SU-DHL-6 (cell line): ENCODE measurements at regions not wholly inside any gene's neighbourhood (a gene's known extent, or its start where the extent isn't known, plus 50 kb on each side); places are given as distances from the start of the nearest gene placed in this dataset.

Experiments used
- H2AFZ ChIP-seq: fragments of 200-600 bp; sonication (generic); 2 replicates; pipeline ENCODE4 v1.6.1; 2014; ENCODE audit warnings: low read depth, mild to moderate bottlenecking, moderate library complexity, mixed read lengths, antibody characterized with exemption, low read length; ENCODE audit not compliant: severe bottlenecking
- H3F3A ChIP-seq: fragments of 200-600 bp; shearing (Covaris generic); 2 replicates; pipeline ENCODE4 v1.6.0; 2016; ENCODE audit warnings: antibody characterized with exemption, mild to moderate bottlenecking; ENCODE audit not compliant: insufficient read depth
- H3K27ac ChIP-seq: fragments of 200-600 bp; sonication (generic); 2 replicates; pipeline ENCODE4 v1.5.1; 2016; ENCODE audit warnings: low read depth, mild to moderate bottlenecking, low read length, moderate library complexity, mixed read lengths
- H3K27me3 ChIP-seq: fragments of 200-600 bp; sonication (generic), shearing (Covaris generic); 2 replicates; pipeline ENCODE4 v1.6.0; 2014; ENCODE audit warnings: mild to moderate bottlenecking, low read length
- H3K36me3 ChIP-seq: fragments of 200-600 bp; sonication (generic); 2 replicates; pipeline ENCODE4 v1.6.1; 2014; ENCODE audit warnings: mild to moderate bottlenecking, low read length, mixed read lengths
- H3K4me2 ChIP-seq: fragments of 300-600, 200-600 bp; shearing (Covaris generic), sonication (generic); 2 replicates; pipeline ENCODE4 v1.6.0; 2014; ENCODE audit warnings: low read length, low read depth, mild to moderate bottlenecking; ENCODE audit not compliant: poor library complexity, severe bottlenecking
- H3K4me3 ChIP-seq: fragments of 200-600 bp; sonication (generic); 2 replicates; pipeline ENCODE4 v1.5.1; 2014; ENCODE audit warnings: antibody characterized with exemption, low read length, mild to moderate bottlenecking, mixed read lengths; ENCODE audit not compliant: insufficient read depth, poor library complexity, severe bottlenecking
- H3K79me2 ChIP-seq: fragments of 200-600 bp; sonication (generic); 2 replicates; pipeline ENCODE4 v1.6.1; 2014; ENCODE audit warnings: mild to moderate bottlenecking, low read length, moderate library complexity; ENCODE audit not compliant: insufficient read depth
- H3K9ac ChIP-seq: fragments of 200-600 bp; sonication (generic); 2 replicates; pipeline ENCODE4 v1.7.0; 2014; ENCODE audit warnings: mild to moderate bottlenecking, low read length
- H3K9me2 ChIP-seq: fragments of 200-600 bp; sonication (generic); replicated peaks from 2 replicates; pipeline ENCODE4 v1.6.1; 2014; ENCODE audit warnings: low read length; ENCODE audit not compliant: insufficient read depth
- H3K9me3 ChIP-seq: fragments of 200-600 bp; sonication (generic); 2 replicates; pipeline ENCODE4 v1.6.1; 2014; ENCODE audit warnings: low read length, mixed read lengths; ENCODE audit not compliant: insufficient read depth
- H4K20me1 ChIP-seq: fragments of 200-600 bp; sonication (generic); 2 replicates; pipeline ENCODE4 v1.6.1; 2014; ENCODE audit warnings: low read depth, mild to moderate bottlenecking, antibody characterized with exemption, low read length, moderate library complexity, mixed read lengths
- CTCF ChIP-seq: fragments of 200-600 bp; sonication (generic); IDR thresholded peaks from one replicate; pipeline ENCODE4 v1.5.1; 2017; ENCODE audit warnings: antibody characterized with exemption, mild to moderate bottlenecking, low read length, moderate library complexity; ENCODE audit not compliant: insufficient read depth, poor library complexity, severe bottlenecking
- EZH2phosphoT487 ChIP-seq: fragments of 200-600 bp; sonication (generic), shearing (Covaris generic); conservative IDR thresholded peaks from 2 replicates; pipeline ENCODE4 v1.6.1; 2018; ENCODE audit warnings: mild to moderate bottlenecking, antibody characterized with exemption, low read length, moderate library complexity, mixed read lengths

DNA sequence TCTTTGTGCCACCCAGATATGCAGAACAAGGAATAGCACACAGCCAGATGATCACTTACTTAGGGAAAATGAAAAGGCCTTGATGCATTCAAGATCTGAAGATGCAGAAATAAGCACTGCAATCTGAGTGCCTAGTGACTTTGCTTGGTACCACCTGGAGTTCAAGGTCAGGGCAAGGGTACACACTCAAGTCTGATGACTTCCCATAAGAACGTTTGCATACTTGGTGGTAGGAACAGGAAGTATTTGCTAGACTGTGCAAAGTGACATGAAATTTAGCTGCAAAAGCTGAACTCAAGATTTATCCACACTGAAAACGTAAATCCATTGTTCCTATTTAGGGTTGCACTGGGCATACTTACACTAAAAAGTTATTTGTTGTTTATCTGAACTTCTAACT, 177.1 kb downstream of the PIK3R1 start:
- Histone ChIP-seq H3K4me2 (no peak overlapping the region), H3K9me3 (no peaks in the 10 kb centered on the region)

GRCh38 chr5:68395302-68395701, 179.7 kb downstream of the PIK3R1 start:
- Histone ChIP-seq H3K79me2 (no peaks in the 10 kb centered on the region), H3K9me2 (no peaks in the 10 kb centered on the region), H3K9ac (no peak overlapping the region), H3K4me3 (no peak overlapping the region), H3K4me2 (no peak overlapping the region), H4K20me1 (no peaks in the 10 kb centered on the region), H3K27ac (no peak overlapping the region), H2AFZ (no peak overlapping the region), H3F3A (no peaks in the 10 kb centered on the region), H3K27me3 (no peaks in the 10 kb centered on the region), H3K9me3 (no peaks in the 10 kb centered on the region), H3K36me3 (no peaks in the 10 kb centered on the region)
- TF ChIP-seq EZH2phosphoT487 (no peak), CTCF (no peak)

More for the DNA sequence above, 177.1 kb downstream of the PIK3R1 start:
- H3K4me3 ChIP-seq = no peak overlapping the region
- no peak overlapping the region for H3K9ac ChIP-seq
- H3K27ac ChIP-seq = no peak overlapping the region
- no peaks in the 10 kb centered on the region for H3F3A ChIP-seq
- H2AFZ ChIP-seq = no peak overlapping the region
- no peaks in the 10 kb centered on the region for H3K36me3 ChIP-seq
- H3K27me3 ChIP-seq = no peaks in the 10 kb centered on the region
- H3K79me2 ChIP-seq = no peaks in the 10 kb centered on the region
- no peak for TF ChIP-seq CTCF
- no peaks in the 10 kb centered on the region for H3K9me2 ChIP-seq
- H4K20me1 ChIP-seq = no peaks in the 10 kb centered on the region

- H3K9ac ChIP-seq = no peak overlapping the region
- no peaks in the 10 kb centered on the region for H4K20me1 ChIP-seq
- no peak overlapping the region for H3K27ac ChIP-seq
- no peaks in the 10 kb centered on the region for H3K36me3 ChIP-seq
- no peaks in the 10 kb centered on the region for H3K79me2 ChIP-seq
- no peaks in the 10 kb centered on the region for H3K9me3 ChIP-seq
- no peak overlapping the region for H2AFZ ChIP-seq
- H3F3A ChIP-seq = no peaks in the 10 kb centered on the region
- no peak overlapping the region for H3K4me3 ChIP-seq
- TF ChIP-seq EZH2phosphoT487 (no peak), CTCF (no peak)
- H3K9me2 ChIP-seq = no peaks in the 10 kb centered on the region
- no peaks in the 10 kb centered on the region for H3K27me3 ChIP-seq
- no peak overlapping the region for H3K4me2 ChIP-seq
Measured at GRCh38 chr5:68395926-68396511, 180.5 kb downstream of the PIK3R1 start.
